ENCODE measurements at regions not wholly inside any gene's neighbourhood (a gene's known extent, or its start where the extent isn't known, plus 50 kb on each side); places are given as distances from the start of the nearest gene placed in this dataset.
A peak's percentile ranks its signal among the peaks of the same experiment; 100 is the strongest.

DNA sequence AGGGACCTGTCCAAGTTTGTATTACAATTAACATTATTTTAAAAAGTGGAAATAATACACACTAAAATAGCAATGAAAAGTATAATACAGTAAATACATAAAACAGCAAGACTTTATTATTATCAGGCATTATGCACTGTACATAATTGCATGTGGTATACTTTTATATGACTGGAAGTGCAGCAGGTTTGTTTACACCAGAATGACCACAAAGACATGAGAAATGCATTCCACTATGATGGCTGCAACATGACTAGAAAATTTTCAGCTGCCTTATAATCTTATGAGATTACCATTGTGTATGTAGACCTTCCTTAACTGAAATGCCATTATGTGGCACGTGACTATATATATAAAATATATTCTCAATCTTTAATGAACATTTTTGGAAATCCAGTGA lies 1699.6 kb downstream of the KCNT2 start:
- ChIA-PET POLR2A (no interaction called here), CTCF (no interaction called here)
- H3K4me3 ChIP-seq (ENCODE audit: low read length) = no peak overlapping the region
- no peaks in the 10 kb centered on the region for H3K36me3 ChIP-seq (ENCODE audit: insufficient read depth, low read length)
- no peak overlapping the region for H3K27ac Mint-ChIP-seq
- no peaks in the 10 kb centered on the region for H3K4me1 ChIP-seq (ENCODE audit: insufficient read depth, low read length)
- H3K9me3 Mint-ChIP-seq = no peaks in the 10 kb centered on the region
- no peak overlapping the region for H3K27ac ChIP-seq (ENCODE audit: low read depth, low read length)
- H3K4me1 Mint-ChIP-seq = no peaks in the 10 kb centered on the region
- H3K27me3 ChIP-seq (ENCODE audit: insufficient read depth, low read length, poor library complexity, severe bottlenecking) = no peaks in the 10 kb centered on the region
- no peak for DNase-seq
- no peak overlapping the region for H3K4me3 Mint-ChIP-seq
- no peaks in the 10 kb centered on the region for H3K36me3 Mint-ChIP-seq
- H3K9me3 ChIP-seq (ENCODE audit: low read length) = no peaks in the 10 kb centered on the region
- H3K27me3 Mint-ChIP-seq = no peaks in the 10 kb centered on the region

DNA sequence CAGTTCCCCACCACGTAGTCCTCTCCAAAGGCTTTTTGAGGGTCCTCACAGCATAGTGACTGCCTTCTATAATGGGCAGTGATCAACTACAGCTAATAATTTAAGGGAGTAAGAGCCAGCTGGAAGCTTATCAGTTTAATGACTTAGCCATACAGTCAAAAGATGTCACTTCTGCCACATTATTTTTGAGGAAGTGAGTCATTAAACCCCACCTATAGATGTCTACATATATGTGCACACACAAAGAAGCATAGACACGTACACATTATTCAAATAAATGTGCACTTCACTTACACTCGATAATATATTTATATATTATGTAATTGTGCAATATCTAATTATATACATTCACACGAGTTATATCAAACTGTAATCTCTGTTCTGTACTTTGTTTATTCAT lies 1704.7 kb downstream of the KCNT2 start:
- Histone ChIP-seq H3K36me3 (ENCODE audit: insufficient read depth, low read length) (no peaks in the 10 kb centered on the region), H3K9me3 (ENCODE audit: low read length) (no peaks in the 10 kb centered on the region), H3K27me3 (ENCODE audit: insufficient read depth, low read length, poor library complexity, severe bottlenecking) (no peaks in the 10 kb centered on the region), H3K4me1 (ENCODE audit: insufficient read depth, low read length) (no peaks in the 10 kb centered on the region), H3K4me3 (ENCODE audit: low read length) (no peak overlapping the region), H3K27ac (ENCODE audit: low read depth, low read length) (no peak overlapping the region)
- H3K27ac Mint-ChIP-seq = no peak overlapping the region
- CTCF ChIA-PET = no interaction called here
- no peak overlapping the region for H3K4me3 Mint-ChIP-seq
- H3K4me1 Mint-ChIP-seq = no peaks in the 10 kb centered on the region
- no peak for DNase-seq
- POLR2A ChIA-PET = no interaction called here
- no peaks in the 10 kb centered on the region for H3K36me3 Mint-ChIP-seq
- H3K9me3 Mint-ChIP-seq = no peaks in the 10 kb centered on the region
- no peaks in the 10 kb centered on the region for H3K27me3 Mint-ChIP-seq

DNA sequence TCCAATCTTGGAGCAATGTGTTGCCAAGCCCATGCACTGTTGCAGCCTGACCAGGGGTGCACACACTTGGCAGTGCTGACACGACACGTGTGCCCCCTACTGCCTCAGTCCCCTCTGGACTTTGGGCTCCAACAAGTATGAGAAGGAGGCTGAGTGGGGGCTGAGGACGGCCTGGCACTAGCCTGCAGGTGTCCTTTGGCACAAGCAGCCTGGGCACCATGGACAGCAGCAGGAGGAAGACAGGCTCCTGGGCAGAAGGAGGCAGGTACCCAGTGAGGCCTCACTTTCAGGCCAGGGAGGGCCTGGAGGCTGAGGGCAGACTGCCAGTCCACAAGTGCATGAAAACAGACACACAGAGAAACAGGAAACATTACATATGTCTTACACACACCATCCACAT lies 1702.9 kb upstream of the B3GALT2 start:
- H3K27me3 ChIP-seq (ENCODE audit: insufficient read depth, low read length, poor library complexity, severe bottlenecking) = no peaks in the 10 kb centered on the region
- Mint-ChIP-seq H3K4me3 (no peak overlapping the region), H3K36me3 (no peaks in the 10 kb centered on the region), H3K4me1 (no peaks in the 10 kb centered on the region), H3K27me3 (no peaks in the 10 kb centered on the region), H3K27ac (no peak overlapping the region), H3K9me3 (peaks cover 0 to 15% (median 0%) of the 10 kb centered on the region in 5 donors)
- no peak for DNase-seq
- H3K36me3 ChIP-seq (ENCODE audit: insufficient read depth, low read length) = no peaks in the 10 kb centered on the region
- no peaks in the 10 kb centered on the region for H3K9me3 ChIP-seq (ENCODE audit: low read length)
- no peak overlapping the region for H3K4me3 ChIP-seq (ENCODE audit: low read length)
- no peak overlapping the region for H3K27ac ChIP-seq (ENCODE audit: low read depth, low read length)
- ChIA-PET POLR2A (no interaction called here), CTCF (no interaction called here)
- H3K4me1 ChIP-seq (ENCODE audit: insufficient read depth, low read length) = no peaks in the 10 kb centered on the region

DNA sequence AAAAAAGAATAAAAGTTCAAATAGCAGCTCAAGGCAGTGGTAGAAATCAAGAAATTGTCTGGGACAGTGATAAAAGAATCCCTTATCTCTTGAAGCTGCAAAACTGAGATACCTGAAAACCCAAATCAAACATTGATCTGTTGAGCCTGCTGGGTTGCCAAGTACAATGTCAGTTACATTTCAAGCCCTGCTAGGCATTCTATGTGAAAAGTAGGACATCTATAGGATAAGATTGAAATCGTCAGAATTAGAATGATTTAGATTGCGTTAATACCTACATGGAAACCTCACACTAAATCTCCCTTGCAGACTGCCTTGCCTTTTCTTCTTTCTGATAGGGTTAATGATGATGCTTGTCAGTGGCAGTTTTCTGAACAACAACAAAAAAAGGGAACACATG lies 1684.4 kb upstream of the B3GALT2 start:
- Histone ChIP-seq H3K36me3 (ENCODE audit: insufficient read depth, low read length) (no peaks in the 10 kb centered on the region), H3K4me3 (ENCODE audit: low read length) (no peak overlapping the region), H3K27ac (ENCODE audit: low read depth, low read length) (no peak overlapping the region), H3K9me3 (ENCODE audit: low read length) (no peaks in the 10 kb centered on the region), H3K4me1 (ENCODE audit: insufficient read depth, low read length) (no peaks in the 10 kb centered on the region), H3K27me3 (ENCODE audit: insufficient read depth, low read length, poor library complexity, severe bottlenecking) (no peaks in the 10 kb centered on the region)
- H3K9me3 Mint-ChIP-seq = peaks cover 0 to 2% (median 0%) of the 10 kb centered on the region in 5 donors
- no peak overlapping the region for H3K27ac Mint-ChIP-seq
- POLR2A ChIA-PET = no interaction called here
- H3K36me3 Mint-ChIP-seq = no peaks in the 10 kb centered on the region
- CTCF ChIA-PET = no interaction called here
- H3K27me3 Mint-ChIP-seq = no peaks in the 10 kb centered on the region
- H3K4me3 Mint-ChIP-seq = no peak overlapping the region
- no peak for DNase-seq
- no peaks in the 10 kb centered on the region for H3K4me1 Mint-ChIP-seq

DNA sequence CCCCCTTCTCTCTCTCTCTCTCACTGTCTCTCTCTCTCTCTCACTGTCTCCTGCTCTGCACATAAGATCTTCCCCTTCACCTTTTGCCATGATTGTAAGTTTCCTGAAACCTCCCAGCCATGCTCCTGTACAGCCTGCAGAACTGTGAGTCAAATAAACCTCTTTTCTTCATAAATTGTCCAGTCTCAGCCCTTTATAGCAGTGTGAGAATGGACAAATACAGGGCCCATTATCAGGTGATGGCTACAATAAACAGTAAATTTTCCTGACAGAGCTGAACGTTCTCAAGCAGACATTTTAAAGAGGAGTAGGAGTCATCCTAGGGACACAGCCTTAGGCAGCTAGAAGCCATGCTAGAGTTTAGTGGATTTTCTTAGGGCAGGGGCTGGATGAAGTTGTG lies 1679.7 kb upstream of the B3GALT2 start:
- H3K36me3 Mint-ChIP-seq = no peaks in the 10 kb centered on the region
- ChIA-PET POLR2A (no interaction called here), CTCF (no interaction called here)
- H3K4me3 ChIP-seq (ENCODE audit: low read length) = no peak overlapping the region
- H3K27me3 ChIP-seq (ENCODE audit: insufficient read depth, low read length, poor library complexity, severe bottlenecking) = no peaks in the 10 kb centered on the region
- no peak overlapping the region for H3K4me3 Mint-ChIP-seq
- H3K27me3 Mint-ChIP-seq = no peaks in the 10 kb centered on the region
- H3K9me3 Mint-ChIP-seq = peaks cover 0 to 6% (median 3%) of the 10 kb centered on the region in 5 donors
- no peak overlapping the region for H3K27ac ChIP-seq (ENCODE audit: low read depth, low read length)
- no peaks in the 10 kb centered on the region for H3K4me1 ChIP-seq (ENCODE audit: insufficient read depth, low read length)
- H3K36me3 ChIP-seq (ENCODE audit: insufficient read depth, low read length) = no peaks in the 10 kb centered on the region
- DNase-seq = no peak
- no peaks in the 10 kb centered on the region for H3K4me1 Mint-ChIP-seq
- no peak overlapping the region for H3K27ac Mint-ChIP-seq
- no peaks in the 10 kb centered on the region for H3K9me3 ChIP-seq (ENCODE audit: low read length)

DNA sequence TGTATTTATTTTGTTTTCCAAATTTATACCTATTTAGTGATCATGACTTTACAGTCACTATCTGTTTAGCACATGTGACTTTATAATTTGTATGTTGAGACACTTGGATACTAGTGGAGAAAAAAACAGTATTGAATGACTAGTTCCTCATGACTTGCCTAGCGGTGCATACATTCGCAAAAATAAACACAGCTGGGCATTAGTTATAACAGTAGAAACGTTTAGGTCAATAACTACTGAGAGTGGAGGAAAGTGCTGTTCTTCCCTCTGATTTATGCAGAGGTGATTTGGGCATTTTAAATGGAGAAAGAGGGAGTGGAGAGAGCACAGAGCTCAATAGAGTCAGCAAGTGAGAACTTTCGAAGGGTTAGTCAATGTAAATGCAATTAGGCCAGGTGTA lies 1679.0 kb upstream of the B3GALT2 start:
- H3K4me1 ChIP-seq (ENCODE audit: insufficient read depth, low read length) = no peaks in the 10 kb centered on the region
- Mint-ChIP-seq H3K27ac (no peak overlapping the region), H3K4me3 (no peak overlapping the region), H3K9me3 (peaks cover 0 to 6% (median 3%) of the 10 kb centered on the region in 5 donors), H3K36me3 (no peaks in the 10 kb centered on the region), H3K4me1 (no peaks in the 10 kb centered on the region), H3K27me3 (no peaks in the 10 kb centered on the region)
- H3K36me3 ChIP-seq (ENCODE audit: insufficient read depth, low read length) = no peaks in the 10 kb centered on the region
- no peak overlapping the region for H3K27ac ChIP-seq (ENCODE audit: low read depth, low read length)
- H3K4me3 ChIP-seq (ENCODE audit: low read length) = no peak overlapping the region
- CTCF ChIA-PET = no interaction called here
- POLR2A ChIA-PET = no interaction called here
- DNase-seq = no peak
- H3K27me3 ChIP-seq (ENCODE audit: insufficient read depth, low read length, poor library complexity, severe bottlenecking) = no peaks in the 10 kb centered on the region
- no peaks in the 10 kb centered on the region for H3K9me3 ChIP-seq (ENCODE audit: low read length)

DNA sequence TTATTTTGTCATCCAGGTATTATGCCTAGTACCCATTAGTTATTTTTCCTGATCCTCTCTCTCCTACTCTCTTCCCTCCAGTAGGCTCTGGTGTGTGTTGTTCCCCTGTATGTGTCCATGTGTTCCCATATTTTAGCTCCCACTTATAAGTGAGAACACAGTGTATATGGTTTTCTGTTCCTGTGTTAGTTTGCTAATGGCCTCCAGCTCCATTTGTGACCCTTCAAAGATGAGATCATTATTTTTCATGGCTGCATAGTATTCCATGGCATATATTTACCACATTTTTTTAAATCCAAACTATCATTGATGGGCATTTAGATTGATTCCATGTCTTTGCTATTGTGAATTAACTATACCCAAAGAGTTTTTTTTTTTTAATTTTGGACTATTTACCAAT lies 1675.7 kb upstream of the B3GALT2 start:
- CTCF ChIA-PET = no interaction called here
- Histone ChIP-seq H3K36me3 (ENCODE audit: insufficient read depth, low read length) (no peaks in the 10 kb centered on the region), H3K9me3 (ENCODE audit: low read length) (no peaks in the 10 kb centered on the region), H3K27me3 (ENCODE audit: insufficient read depth, low read length, poor library complexity, severe bottlenecking) (no peaks in the 10 kb centered on the region), H3K27ac (ENCODE audit: low read depth, low read length) (no peak overlapping the region), H3K4me1 (ENCODE audit: insufficient read depth, low read length) (no peaks in the 10 kb centered on the region), H3K4me3 (ENCODE audit: low read length) (no peak overlapping the region)
- Mint-ChIP-seq H3K9me3 (peaks cover 0 to 7% (median 4%) of the 10 kb centered on the region in 5 donors), H3K4me1 (no peaks in the 10 kb centered on the region), H3K36me3 (no peaks in the 10 kb centered on the region), H3K4me3 (no peak overlapping the region), H3K27ac (no peak overlapping the region), H3K27me3 (no peaks in the 10 kb centered on the region)
- DNase-seq = no peak
- POLR2A ChIA-PET = no interaction called here

DNA sequence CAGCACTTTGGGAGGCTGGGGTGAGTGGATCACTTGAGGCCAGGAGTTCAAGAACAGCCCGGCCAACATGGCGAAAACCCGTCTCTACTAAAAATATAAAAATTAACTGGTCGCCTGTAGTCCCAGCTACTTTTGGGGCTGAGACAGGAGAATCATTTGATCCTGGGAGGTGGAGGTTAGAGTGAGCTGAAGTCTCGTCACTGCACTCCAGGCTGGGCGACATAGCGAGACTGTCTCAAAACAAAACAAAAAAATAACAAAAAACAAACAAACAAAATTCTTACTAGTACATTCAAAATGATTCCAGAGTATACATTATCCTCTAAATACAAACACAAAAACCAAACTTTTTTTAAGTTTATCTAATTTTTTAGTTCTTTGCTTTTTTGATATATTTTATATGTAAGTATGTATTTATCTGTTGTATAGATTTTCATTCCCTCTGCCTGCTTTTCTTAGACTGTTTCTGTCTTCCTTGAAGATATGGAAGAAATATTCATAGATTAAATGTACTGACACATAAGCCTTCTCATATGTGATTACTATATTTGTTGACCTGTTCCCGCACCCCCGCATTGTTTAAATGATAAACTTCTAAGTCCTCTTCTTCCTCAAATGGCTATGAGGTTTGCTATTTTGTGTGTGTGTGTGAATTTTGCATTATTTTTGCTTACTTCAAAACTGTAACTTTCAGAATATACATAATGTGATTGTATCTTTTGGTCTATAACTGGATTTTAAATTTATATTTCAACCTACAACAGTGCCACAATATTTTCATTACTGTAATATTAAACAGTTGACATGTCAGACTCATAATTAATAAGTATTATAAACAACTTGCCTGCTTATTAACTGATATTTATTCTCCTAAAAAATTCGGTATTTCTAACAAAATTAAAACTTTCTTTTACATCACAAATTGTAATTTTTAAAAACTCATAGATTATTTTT lies 1674.1 kb upstream of the B3GALT2 start:
- Histone ChIP-seq H3K4me3 (ENCODE audit: low read length) (no peak overlapping the region), H3K36me3 (ENCODE audit: insufficient read depth, low read length) (no peaks in the 10 kb centered on the region), H3K9me3 (ENCODE audit: low read length) (no peaks in the 10 kb centered on the region), H3K27me3 (ENCODE audit: insufficient read depth, low read length, poor library complexity, severe bottlenecking) (no peaks in the 10 kb centered on the region), H3K27ac (ENCODE audit: low read depth, low read length) (peak overlapping the region; percentile 47), H3K4me1 (ENCODE audit: insufficient read depth, low read length) (no peaks in the 10 kb centered on the region)
- ChIA-PET POLR2A (no interaction called here), CTCF (no interaction called here)
- no peaks in the 10 kb centered on the region for H3K36me3 Mint-ChIP-seq
- no peak overlapping the region for H3K27ac Mint-ChIP-seq
- H3K4me3 Mint-ChIP-seq = no peak overlapping the region
- H3K27me3 Mint-ChIP-seq = no peaks in the 10 kb centered on the region
- H3K4me1 Mint-ChIP-seq = no peaks in the 10 kb centered on the region
- peaks cover 0 to 7% (median 4%) of the 10 kb centered on the region in 5 donors for H3K9me3 Mint-ChIP-seq
- no peak for DNase-seq
